ENCODE measurements at regions not wholly inside any gene's neighbourhood (a gene's known extent, or its start where the extent isn't known, plus 50 kb on each side); places are given as distances from the start of the nearest gene placed in this dataset.
"Not testable (repeated sequence)": the region's sequence is repeated elsewhere in the genome, so short reads cannot be mapped to it uniquely, and the experiment has no call there.

- no peak for TF ChIP-seq SUZ12 (IDR thresholded peaks at IDR 0.05)
- TF ChIP-seq ZNF384 (IDR thresholded peaks at IDR 0.05) = no peak
- no peak for TF ChIP-seq HDGF (IDR thresholded peaks at IDR 0.05; ENCODE audit: borderline replicate concordance)
- no peak for TF ChIP-seq PKNOX1 (IDR thresholded peaks at IDR 0.05)
- no peak for TF ChIP-seq TARDBP (IDR thresholded peaks at IDR 0.05)
- TF ChIP-seq LEF1 (IDR thresholded peaks at IDR 0.05; ENCODE audit: borderline replicate concordance) = no peak
- no peak for TF ChIP-seq FOXA1 (IDR thresholded peaks at IDR 0.05)
- no peak for TF ChIP-seq FOXM1 (IDR thresholded peaks at IDR 0.05; ENCODE audit: borderline replicate concordance)
- TF ChIP-seq SP1 (IDR thresholded peaks at IDR 0.05) = no peak
- no peak for TF ChIP-seq FOXK2 (IDR thresholded peaks at IDR 0.05)
- no peak for TF ChIP-seq L3MBTL2 (conservative IDR thresholded peaks at IDR 0.05)
- CTCF ChIA-PET = no interaction called here
- no peak for DNase-seq (ENCODE audit: extremely low spot score)
- POLR2A ChIA-PET = no interaction called here
These were observed 158.2 kb upstream of the FOXK1 start for GRCh38 chr7:4523873-4524272.

- TF ChIP-seq CTBP1 (IDR thresholded peaks at IDR 0.05; ENCODE audit: borderline replicate concordance) = no peak
- no peak for DNase-seq (ENCODE audit: extremely low spot score)
- CTCF ChIA-PET = no interaction called here
- POLR2A ChIA-PET = no interaction called here
These were observed 156.2 kb upstream of the FOXK1 start for GRCh38 chr7:4525884-4526283.

- no peak for DNase-seq (ENCODE audit: extremely low spot score)
- ChIA-PET POLR2A (no interaction called here), CTCF (no interaction called here)
- no peak for TF ChIP-seq ZNF384 (IDR thresholded peaks at IDR 0.05)
- TF ChIP-seq FOXM1 (IDR thresholded peaks at IDR 0.05; ENCODE audit: borderline replicate concordance) = no peak
- TF ChIP-seq PKNOX1 (IDR thresholded peaks at IDR 0.05) = no peak
- TF ChIP-seq HDGF (IDR thresholded peaks at IDR 0.05; ENCODE audit: borderline replicate concordance) = no peak
- no peak for TF ChIP-seq ARNT (IDR thresholded peaks at IDR 0.05)
- TF ChIP-seq SUZ12 (IDR thresholded peaks at IDR 0.05) = no peak
- TF ChIP-seq FOXA1 (IDR thresholded peaks at IDR 0.05) = no peak
- no peak for TF ChIP-seq FOXK2 (IDR thresholded peaks at IDR 0.05)
- TF ChIP-seq CTBP1 (IDR thresholded peaks at IDR 0.05; ENCODE audit: borderline replicate concordance) = no peak
- TF ChIP-seq SP1 (IDR thresholded peaks at IDR 0.05) = no peak
- no peak for TF ChIP-seq TARDBP (IDR thresholded peaks at IDR 0.05)
- TF ChIP-seq L3MBTL2 (conservative IDR thresholded peaks at IDR 0.05) = no peak
- TF ChIP-seq LEF1 (IDR thresholded peaks at IDR 0.05; ENCODE audit: borderline replicate concordance) = no peak
- no peak for TF ChIP-seq ELF4 (IDR thresholded peaks at IDR 0.05)
These were observed 154.0 kb upstream of the FOXK1 start for GRCh38 chr7:4527988-4528636.

GRCh38 chr7:4531236-4531635 is 150.9 kb upstream of the FOXK1 start:
- no peak for TF ChIP-seq BHLHE40 (IDR thresholded peaks at IDR 0.05; ENCODE audit: borderline replicate concordance)
- TF ChIP-seq FOXA1 (IDR thresholded peaks at IDR 0.05) = no peak
- TF ChIP-seq LEF1 (IDR thresholded peaks at IDR 0.05; ENCODE audit: borderline replicate concordance) = no peak
- CTCF ChIA-PET = interaction anchor here (0.6 kb wide), 1 partner anchor 28 kb away, joined by 3 read pairs; no protein-coding TSS in a partner anchor
- no peak for DNase-seq (ENCODE audit: extremely low spot score)
- POLR2A ChIA-PET = no interaction called here

GRCh38 chr7:4533339-4533738 is 148.8 kb upstream of the FOXK1 start:
- POLR2A ChIA-PET; CTCF ChIA-PET; DNase-seq (ENCODE audit: extremely low spot score): not testable (repeated sequence)

GRCh38 chr7:4549681-4550080 is 132.4 kb upstream of the FOXK1 start:
- TF ChIP-seq L3MBTL2 (conservative IDR thresholded peaks at IDR 0.05) (no peak), FOXK2 (IDR thresholded peaks at IDR 0.05) (no peak), HDGF (IDR thresholded peaks at IDR 0.05; ENCODE audit: borderline replicate concordance) (no peak), BHLHE40 (IDR thresholded peaks at IDR 0.05; ENCODE audit: borderline replicate concordance) (no peak), NFRKB (IDR thresholded peaks at IDR 0.05) (no peak), ELF4 (IDR thresholded peaks at IDR 0.05) (no peak), SP1 (IDR thresholded peaks at IDR 0.05) (no peak), SUZ12 (IDR thresholded peaks at IDR 0.05) (no peak), ZNF384 (IDR thresholded peaks at IDR 0.05) (no peak), CTBP1 (IDR thresholded peaks at IDR 0.05; ENCODE audit: borderline replicate concordance) (no peak), PKNOX1 (IDR thresholded peaks at IDR 0.05) (no peak), LEF1 (IDR thresholded peaks at IDR 0.05; ENCODE audit: borderline replicate concordance) (no peak)
- ChIA-PET POLR2A (no interaction called here), CTCF (no interaction called here)
- no peak for DNase-seq (ENCODE audit: extremely low spot score)

- ChIA-PET POLR2A (no interaction called here), CTCF (no interaction called here)
- DNase-seq (ENCODE audit: extremely low spot score) = no peak
- TF ChIP-seq TARDBP (IDR thresholded peaks at IDR 0.05) (no peak), SUZ12 (IDR thresholded peaks at IDR 0.05) (no peak), NFRKB (IDR thresholded peaks at IDR 0.05) (no peak), PKNOX1 (IDR thresholded peaks at IDR 0.05) (no peak), LEF1 (IDR thresholded peaks at IDR 0.05; ENCODE audit: borderline replicate concordance) (no peak), FOXK2 (IDR thresholded peaks at IDR 0.05) (no peak), ELF4 (IDR thresholded peaks at IDR 0.05) (no peak), FOXM1 (IDR thresholded peaks at IDR 0.05; ENCODE audit: borderline replicate concordance) (no peak), BHLHE40 (IDR thresholded peaks at IDR 0.05; ENCODE audit: borderline replicate concordance) (no peak), ZNF384 (IDR thresholded peaks at IDR 0.05) (no peak), L3MBTL2 (conservative IDR thresholded peaks at IDR 0.05) (no peak), HDGF (IDR thresholded peaks at IDR 0.05; ENCODE audit: borderline replicate concordance) (no peak), CTBP1 (IDR thresholded peaks at IDR 0.05; ENCODE audit: borderline replicate concordance) (no peak), SP1 (IDR thresholded peaks at IDR 0.05) (no peak), ARNT (IDR thresholded peaks at IDR 0.05) (no peak), FOXA1 (IDR thresholded peaks at IDR 0.05) (no peak)
These were observed 132.0 kb upstream of the FOXK1 start for GRCh38 chr7:4550117-4550516.

Measured in HEK293T (cell line).